ENCODE measurements at regions not wholly inside any gene's neighbourhood (a gene's known extent, or its start where the extent isn't known, plus 50 kb on each side); places are given as distances from the start of the nearest gene placed in this dataset.

- FAIRE-seq (no peak), DNase-seq (ENCODE audit: low read depth in 1 of 2, low spot score in 2 of 2) (no peak)
- Histone ChIP-seq H3K27ac (ENCODE audit: low read depth, low read length) (no peak overlapping the region), H2BK15ac (ENCODE audit: low read length) (no peak overlapping the region), H2AFZ (ENCODE audit: low read length) (no peak overlapping the region), H3K4ac (replicated peaks; ENCODE audit: insufficient read length, low read depth, low read length) (no peak overlapping the region), H3K4me2 (ENCODE audit: insufficient read depth in 1 of 2, low read depth in 2 of 2, low read length in 2 of 2) (no peak overlapping the region), H4K8ac (ENCODE audit: extremely low read depth, insufficient read depth, low read length) (no peak overlapping the region), H2BK12ac (ENCODE audit: low read depth, low read length) (no peak overlapping the region), H3K56ac (replicated peaks; ENCODE audit: insufficient read length, low read depth, low read length) (no peak overlapping the region), H4K5ac (ENCODE audit: insufficient read length, low read depth, low read length) (no peak overlapping the region), H3K4me1 (replicated peaks in 1 of 4; ENCODE audit: control insufficient read depth in 3 of 4, insufficient read depth in 4 of 4, low read length in 3 of 4) (no peaks in the 10 kb centered on the region; a peak in 1 of 7 replicates), H3K18ac (ENCODE audit: extremely low read depth, low read length) (no peak overlapping the region), H4K91ac (replicated peaks; ENCODE audit: insufficient read length, low read length) (no peak overlapping the region), H3K27me3 (replicated peaks in 1 of 4; ENCODE audit: control insufficient read depth in 3 of 4, extremely low read depth in 1 of 4, insufficient read depth in 3 of 4, low read length in 3 of 4) (no peaks in the 10 kb centered on the region), H2BK20ac (ENCODE audit: low read length) (no peak overlapping the region), H3K23me2 (ENCODE audit: low read depth, low read length) (0 out of 2 replicates have a peak, but pooled peaks cover 2% of the 10 kb centered on the region), H3K14ac (ENCODE audit: insufficient read length) (no peak overlapping the region), H2AK5ac (ENCODE audit: low read depth, low read length) (no peak overlapping the region), H3K36me3 (ENCODE audit: control insufficient read depth in 2 of 4, insufficient read depth in 4 of 4, low read length in 3 of 4) (no peaks in the 10 kb centered on the region), H3K23ac (ENCODE audit: insufficient read length) (no peak overlapping the region), H3K79me1 (ENCODE audit: low read depth, low read length) (no peaks in the 10 kb centered on the region), H3K9ac (replicated peaks in 1 of 4; ENCODE audit: extremely low read depth in 1 of 4, low read depth in 3 of 4, low read length in 3 of 4) (no peak overlapping the region), H3K4me3 (ENCODE audit: extremely low read depth in 1 of 4, insufficient read depth in 2 of 4, low read depth in 3 of 4, low read length in 4 of 4) (no peak overlapping the region), H4K20me1 (replicated peaks in 1 of 2; ENCODE audit: control insufficient read depth in 1 of 2, insufficient read depth in 2 of 2, low read length in 2 of 2) (no peaks in the 10 kb centered on the region), H2BK5ac (ENCODE audit: low read depth, low read length) (no peak overlapping the region), H2BK120ac (replicated peaks; ENCODE audit: low read depth, low read length) (no peak overlapping the region), H3K79me2 (ENCODE audit: control insufficient read depth in 1 of 2, insufficient read depth in 2 of 2, low read length in 2 of 2) (no peaks in the 10 kb centered on the region), H3K9me3 (ENCODE audit: insufficient read depth in 2 of 2, low read depth in 1 of 2, low read length in 1 of 2) (no peaks in the 10 kb centered on the region)
- CTCF ChIA-PET (ENCODE audit: partially characterized antibody): interaction anchor here (0.8 to 1.2 kb wide), 2 partner anchors 11 to 81 kb away, joined by 3 read pairs; no protein-coding TSS in a partner anchor
- 88% methylated on average over 8 of the region's 8 CpGs; no CpG with 5 or more reads in 1 of the 2 experiments for WGBS, 2 experiments (ENCODE audit: extremely low coverage in 1 of 2, insufficient coverage in 1 of 2, insufficient read length in 1 of 2, insufficient replicate concordance in 2 of 2, low coverage in 1 of 2, low lambda C conversion rate in 2 of 2, missing lambda C conversion rate in 1 of 2)
- POLR2A ChIA-PET (ENCODE audit: partially characterized antibody): no interaction called here
- TF ChIP-seq EGR1 (IDR thresholded peaks at IDR 0.05; ENCODE audit: borderline replicate concordance, low read depth, low read length) (no peak), CBX8 (IDR thresholded peaks at IDR 0.05; ENCODE audit: borderline replicate concordance, low read depth, low read length) (no peak), SAP30 (IDR thresholded peaks at IDR 0.05; ENCODE audit: insufficient read depth, insufficient replicate concordance, low read length) (no peak), SRF (IDR thresholded peaks at IDR 0.05; ENCODE audit: low read depth, low read length) (no peak), BRCA1 (IDR thresholded peaks at IDR 0.05; ENCODE audit: low read depth, low read length) (no peak), TBP (IDR thresholded peaks at IDR 0.05; ENCODE audit: low read depth, low read length) (no peak), EP300 (IDR thresholded peaks at IDR 0.05; ENCODE audit: borderline replicate concordance in 1 of 2, low read depth in 2 of 2, low read length in 2 of 2) (no peak), BACH1 (IDR thresholded peaks at IDR 0.05; ENCODE audit: low read length) (no peak), RNF2 (IDR thresholded peaks at IDR 0.05; ENCODE audit: borderline replicate concordance, low read depth, low read length, missing control alignments, poor library complexity, severe bottlenecking) (no peak), RBBP5 (IDR thresholded peaks at IDR 0.05; ENCODE audit: borderline replicate concordance, low read depth, low read length) (no peak), SP4 (IDR thresholded peaks at IDR 0.05; ENCODE audit: low read length) (no peak), ZNF274 (IDR thresholded peaks at IDR 0.05; ENCODE audit: borderline replicate concordance, extremely low read depth, low read length) (no peak), HDAC2 (IDR thresholded peaks at IDR 0.05; ENCODE audit: borderline replicate concordance in 1 of 2, low read depth in 2 of 2, low read length in 2 of 2) (no peak), MAFK (IDR thresholded peaks at IDR 0.05; ENCODE audit: low read depth, low read length) (no peak)
Observed at GRCh38 chr20:57791966-57792365, 82.2 kb upstream of the PMEPA1 start.

Data from H1 (cell line).